A549 (cell line): ENCODE measurements at regions not wholly inside any gene's neighbourhood (a gene's known extent, or its start where the extent isn't known, plus 50 kb on each side); places are given as distances from the start of the nearest gene placed in this dataset.

Experiments used
- ATAC-seq, 2 experiments: fragments of 200-7000 bp in 1 of 2; fragments of >200 bp in 1 of 2; cut with Nextera tagmentation in 1 of 2; cut with Tn5 transposase in 1 of 2; 3 replicates each; pipeline versions ENCODE4 v1.8.0 to v1.9.1; 2018 to 2020; ENCODE audit warnings: mild to moderate bottlenecking in 1 of 2, moderate library complexity in 1 of 2
- CTCF ChIA-PET: fragments of 300-600 bp; sonication (Branson Sonifier 250); formaldehyde crosslinking; extraction: SDS; loops from one replicate; lab custom pipeline; 2021; ENCODE audit warnings: antibody characterized with exemption, inconsistent platforms; lab: Yijun Ruan, JAX
- POLR2A ChIA-PET: fragments of 350-600 bp; formaldehyde crosslinking; extraction: SDS; loops from one replicate; lab custom pipeline; 2021; ENCODE audit warnings: antibody characterized with exemption, inconsistent platforms; lab: Yijun Ruan, JAX
- DNase-seq, 2 experiments: peaks; one replicate each; pipeline versions ENCODE4 v3.0.0 to v3.0.0-alpha.2; 2011 to 2016; ENCODE audit warnings: low read depth in 1 of 2, low spot score in 1 of 2
- FAIRE-seq: peaks from 2 replicates; lab custom pipeline; 2011; peaks lifted over from hg19 to GRCh38; lab: Jason Lieb, UNC
- H3K27ac ChIP-seq, 2 experiments: fragments of >200 bp; sonication (Bioruptor Twin); formaldehyde crosslinking; 3 replicates each; pipeline ENCODE4 v1.5.1; 2016 to 2017
- H3K4me1 ChIP-seq: fragments of >200 bp; sonication (Bioruptor Twin); formaldehyde crosslinking; 3 replicates; pipeline ENCODE4 v1.6.1; 2016
- H3K4me2 ChIP-seq: fragments of >200 bp; sonication (Bioruptor Twin); formaldehyde crosslinking; 3 replicates; pipeline ENCODE4 v1.6.1; 2016
- H3K4me3 ChIP-seq: fragments of >200 bp; sonication (Bioruptor Twin); formaldehyde crosslinking; 3 replicates; pipeline ENCODE4 v1.5.1; 2016
- H3K9me3 ChIP-seq: fragments of >200 bp; sonication (Bioruptor Twin); formaldehyde crosslinking; 3 replicates; pipeline ENCODE4 v1.6.1; 2016
- EP300 ChIP-seq, 2 experiments: fragments of >200 bp; sonication (Bioruptor Twin); formaldehyde crosslinking; IDR thresholded peaks; 2 replicates in 1 of 2; 3 replicates in 1 of 2; pipeline ENCODE4 v1.6.1; 2016 to 2017
- FOXS1 ChIP-seq: fragments of 250-450 bp; sonication (Bioruptor Pico); IDR thresholded peaks from 2 replicates; pipeline ENCODE4 v1.5.0; 2020; ENCODE audit warnings: mild to moderate bottlenecking, moderate library complexity
- GATA3 ChIP-seq: IDR thresholded peaks from 2 replicates; pipeline ENCODE4 v1.6.1; 2012; ENCODE audit warnings: borderline replicate concordance
- HDAC2 ChIP-seq: fragments of 200-600 bp; sonication (generic); IDR thresholded peaks from 2 replicates; pipeline ENCODE4 v1.6.1; 2016
- HEYL ChIP-seq: fragments of 250-450 bp; sonication (Bioruptor Pico); IDR thresholded peaks from 2 replicates; pipeline ENCODE4 v1.8.0; 2021; ENCODE audit warnings: mild to moderate bottlenecking, moderate library complexity
- JUNB ChIP-seq: fragments of >200 bp; sonication (Bioruptor Twin); formaldehyde crosslinking; IDR thresholded peaks from 2 replicates; pipeline ENCODE4 v1.6.1; 2016
- MAFK ChIP-seq: fragments of 450-650 bp; IDR thresholded peaks from 2 replicates; pipeline ENCODE4 v1.6.1; 2014; ENCODE audit not compliant: partially characterized antibody
- NFE2L2 ChIP-seq: fragments of 150-350 bp; conservative IDR thresholded peaks from 2 replicates; pipeline ENCODE4 v1.6.1; 2014; ENCODE audit warnings: low read length
- NPAS2 ChIP-seq: fragments of 250-450 bp; sonication (Bioruptor Pico); IDR thresholded peaks from 2 replicates; pipeline ENCODE4 v1.8.0; 2022; ENCODE audit warnings: mild to moderate bottlenecking, moderate library complexity, borderline replicate concordance
- PHF8 ChIP-seq: fragments of 200-600 bp; sonication (generic); IDR thresholded peaks from 2 replicates; pipeline ENCODE4 v1.6.1; 2016; ENCODE audit warnings: low read depth, mild to moderate bottlenecking, antibody characterized with exemption, moderate library complexity, borderline replicate concordance
- POLR2A ChIP-seq: IDR thresholded peaks from 2 replicates; pipeline ENCODE4 v1.6.1; 2012; ENCODE audit warnings: mild to moderate bottlenecking, low read length
- POLR2AphosphoS2 ChIP-seq: conservative IDR thresholded peaks from 2 replicates; pipeline ENCODE4 v1.6.1; 2012; ENCODE audit warnings: low read length, improper control_type of control experiment, inconsistent platforms
- RARB ChIP-seq: fragments of 250-450 bp; sonication (Bioruptor Pico); IDR thresholded peaks from 2 replicates; pipeline ENCODE4 v1.8.0; 2021; ENCODE audit warnings: mild to moderate bottlenecking, moderate library complexity
- RCOR1 ChIP-seq: fragments of 150-350 bp; IDR thresholded peaks from 2 replicates; pipeline ENCODE4 v1.6.1; 2014; ENCODE audit warnings: antibody characterized with exemption, low read length, low read depth
- RNF2 ChIP-seq: fragments of 200-600 bp; sonication (generic); IDR thresholded peaks from 2 replicates; pipeline ENCODE4 v1.6.1; 2016; ENCODE audit warnings: low read depth, mild to moderate bottlenecking, antibody characterized with exemption, moderate library complexity, borderline replicate concordance
- ZSCAN20 ChIP-seq: fragments of 250-450 bp; sonication (Bioruptor Pico); IDR thresholded peaks from 2 replicates; pipeline ENCODE4 v1.8.0; 2022; ENCODE audit warnings: mild to moderate bottlenecking, moderate library complexity
- WGBS: methylation state at CpG from one replicate; pipeline ENCODE4 v1.1.6; 2017; ENCODE audit errors: missing lambda C conversion rate; 5-methylcytosine and 5-hydroxymethylcytosine counted together
- TF ChIP-seq, protein P1 (sequence below): IDR thresholded peaks from 2 replicates; pipeline ENCODE4 v1.6.1; 2012; ENCODE audit warnings: low read depth, borderline replicate concordance
- TF ChIP-seq, protein P2 (sequence below): IDR thresholded peaks from 2 replicates; pipeline ENCODE4 v1.6.1; 2012
- TF ChIP-seq, protein P3 (sequence below): fragments of 450-650 bp; IDR thresholded peaks from 2 replicates; pipeline ENCODE4 v1.6.1; 2014; ENCODE audit warnings: antibody characterized with exemption
- TF ChIP-seq, protein P4 (sequence below): fragments of >200 bp; sonication (Bioruptor Twin); formaldehyde crosslinking; IDR thresholded peaks from 3 replicates; pipeline ENCODE4 v1.5.1; 2016
- TF ChIP-seq, protein P5 (sequence below): fragments of 250-450 bp; sonication (Bioruptor Pico); IDR thresholded peaks from 2 replicates; pipeline ENCODE4 v1.5.0; 2021; ENCODE audit warnings: mild to moderate bottlenecking, moderate library complexity, borderline replicate concordance

DNA sequence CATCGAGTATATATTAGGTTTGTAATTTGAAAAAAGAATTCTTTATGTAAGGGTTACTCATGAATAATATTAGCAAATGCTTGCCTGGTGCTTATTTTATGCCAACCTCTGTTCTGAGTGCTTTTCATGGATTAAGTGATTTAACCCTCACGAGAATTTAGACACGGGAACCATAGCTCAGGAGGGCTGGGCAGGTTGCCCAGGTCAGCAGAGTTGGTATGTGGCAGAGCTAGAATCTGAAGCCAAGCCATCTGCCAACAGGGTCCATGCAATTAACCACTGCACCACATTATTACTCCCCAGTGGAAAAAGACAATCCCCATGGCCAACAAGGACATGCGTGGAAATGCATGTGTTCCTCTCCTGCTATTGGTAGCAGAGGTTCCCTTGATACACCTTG is 345.6 kb downstream of the CDC5L start:
- DNase-seq (no peak), ATAC-seq (no peak), FAIRE-seq (no peak)
- 27% methylated on average over 4 of the region's 4 CpGs for WGBS
- H3K4me1 ChIP-seq: peaks cover 2% of the 10 kb centered on the region; the same call in 2 of the 3 replicates
- H3K4me2 ChIP-seq: no peak overlapping the region
- ChIA-PET POLR2A (no interaction called here), CTCF (no interaction called here)
- TF ChIP-seq, protein P1, sequence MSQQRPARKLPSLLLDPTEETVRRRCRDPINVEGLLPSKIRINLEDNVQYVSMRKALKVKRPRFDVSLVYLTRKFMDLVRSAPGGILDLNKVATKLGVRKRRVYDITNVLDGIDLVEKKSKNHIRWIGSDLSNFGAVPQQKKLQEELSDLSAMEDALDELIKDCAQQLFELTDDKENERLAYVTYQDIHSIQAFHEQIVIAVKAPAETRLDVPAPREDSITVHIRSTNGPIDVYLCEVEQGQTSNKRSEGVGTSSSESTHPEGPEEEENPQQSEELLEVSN: no peak
- TF ChIP-seq PHF8 (no peak), POLR2A (no peak), ZSCAN20 (no peak), HEYL (no peak)
- no peak overlapping the region for H3K27ac ChIP-seq
- no peak overlapping the region for H3K4me3 ChIP-seq
- no peaks in the 10 kb centered on the region for H3K9me3 ChIP-seq

DNA sequence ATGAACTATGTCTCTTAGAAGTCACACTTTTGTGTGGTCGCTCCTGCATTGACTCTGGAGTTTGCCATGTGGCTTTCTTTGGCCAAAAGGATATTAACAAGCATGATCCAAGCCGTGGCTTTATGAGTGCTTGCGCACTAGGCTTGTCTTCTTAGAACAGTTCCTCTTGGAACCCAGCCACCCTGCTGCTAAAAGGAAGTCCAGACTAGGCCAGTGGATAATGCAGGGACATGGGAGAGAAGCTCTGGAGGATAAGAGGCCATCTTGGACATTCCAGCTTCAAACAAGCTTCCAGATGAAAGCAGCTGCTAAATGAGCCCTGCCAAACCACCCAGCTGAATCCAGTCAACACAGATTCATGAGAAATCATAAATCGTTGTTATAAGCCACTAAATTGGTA is 346.4 kb downstream of the CDC5L start:
- 56% methylated on average over 4 of the region's 4 CpGs for WGBS
- H3K4me1 ChIP-seq: peaks cover 9% of the 10 kb centered on the region; the same call in 2 of the 3 replicates
- TF ChIP-seq, protein P2, sequence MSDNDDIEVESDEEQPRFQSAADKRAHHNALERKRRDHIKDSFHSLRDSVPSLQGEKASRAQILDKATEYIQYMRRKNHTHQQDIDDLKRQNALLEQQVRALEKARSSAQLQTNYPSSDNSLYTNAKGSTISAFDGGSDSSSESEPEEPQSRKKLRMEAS: no peak
- TF ChIP-seq GATA3 (no peak), NPAS2 (CRISPR knock-in tag) (no peak), POLR2AphosphoS2 (no peak), MAFK (no peak), FOXS1 (CRISPR knock-in tag) (no peak)
- TF ChIP-seq, protein P3, sequence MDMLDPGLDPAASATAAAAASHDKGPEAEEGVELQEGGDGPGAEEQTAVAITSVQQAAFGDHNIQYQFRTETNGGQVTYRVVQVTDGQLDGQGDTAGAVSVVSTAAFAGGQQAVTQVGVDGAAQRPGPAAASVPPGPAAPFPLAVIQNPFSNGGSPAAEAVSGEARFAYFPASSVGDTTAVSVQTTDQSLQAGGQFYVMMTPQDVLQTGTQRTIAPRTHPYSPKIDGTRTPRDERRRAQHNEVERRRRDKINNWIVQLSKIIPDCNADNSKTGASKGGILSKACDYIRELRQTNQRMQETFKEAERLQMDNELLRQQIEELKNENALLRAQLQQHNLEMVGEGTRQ: no peak
- TF ChIP-seq, protein P4, sequence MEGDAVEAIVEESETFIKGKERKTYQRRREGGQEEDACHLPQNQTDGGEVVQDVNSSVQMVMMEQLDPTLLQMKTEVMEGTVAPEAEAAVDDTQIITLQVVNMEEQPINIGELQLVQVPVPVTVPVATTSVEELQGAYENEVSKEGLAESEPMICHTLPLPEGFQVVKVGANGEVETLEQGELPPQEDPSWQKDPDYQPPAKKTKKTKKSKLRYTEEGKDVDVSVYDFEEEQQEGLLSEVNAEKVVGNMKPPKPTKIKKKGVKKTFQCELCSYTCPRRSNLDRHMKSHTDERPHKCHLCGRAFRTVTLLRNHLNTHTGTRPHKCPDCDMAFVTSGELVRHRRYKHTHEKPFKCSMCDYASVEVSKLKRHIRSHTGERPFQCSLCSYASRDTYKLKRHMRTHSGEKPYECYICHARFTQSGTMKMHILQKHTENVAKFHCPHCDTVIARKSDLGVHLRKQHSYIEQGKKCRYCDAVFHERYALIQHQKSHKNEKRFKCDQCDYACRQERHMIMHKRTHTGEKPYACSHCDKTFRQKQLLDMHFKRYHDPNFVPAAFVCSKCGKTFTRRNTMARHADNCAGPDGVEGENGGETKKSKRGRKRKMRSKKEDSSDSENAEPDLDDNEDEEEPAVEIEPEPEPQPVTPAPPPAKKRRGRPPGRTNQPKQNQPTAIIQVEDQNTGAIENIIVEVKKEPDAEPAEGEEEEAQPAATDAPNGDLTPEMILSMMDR: no peak
- TF ChIP-seq, protein P5, sequence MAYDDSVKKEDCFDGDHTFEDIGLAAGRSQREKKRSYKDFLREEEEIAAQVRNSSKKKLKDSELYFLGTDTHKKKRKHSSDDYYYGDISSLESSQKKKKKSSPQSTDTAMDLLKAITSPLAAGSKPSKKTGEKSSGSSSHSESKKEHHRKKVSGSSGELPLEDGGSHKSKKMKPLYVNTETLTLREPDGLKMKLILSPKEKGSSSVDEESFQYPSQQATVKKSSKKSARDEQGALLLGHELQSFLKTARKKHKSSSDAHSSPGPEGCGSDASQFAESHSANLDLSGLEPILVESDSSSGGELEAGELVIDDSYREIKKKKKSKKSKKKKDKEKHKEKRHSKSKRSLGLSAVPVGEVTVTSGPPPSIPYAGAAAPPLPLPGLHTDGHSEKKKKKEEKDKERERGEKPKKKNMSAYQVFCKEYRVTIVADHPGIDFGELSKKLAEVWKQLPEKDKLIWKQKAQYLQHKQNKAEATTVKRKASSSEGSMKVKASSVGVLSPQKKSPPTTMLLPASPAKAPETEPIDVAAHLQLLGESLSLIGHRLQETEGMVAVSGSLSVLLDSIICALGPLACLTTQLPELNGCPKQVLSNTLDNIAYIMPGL (CRISPR knock-in tag): no peak
- no peak overlapping the region for H3K27ac ChIP-seq
- no peaks in the 10 kb centered on the region for H3K9me3 ChIP-seq
- no peak for FAIRE-seq
- CTCF ChIA-PET: interaction anchor here (1.2 kb wide), 1 partner anchor 19 kb away, joined by 4 read pairs; no protein-coding TSS in a partner anchor
- H3K4me2 ChIP-seq: no peak overlapping the region
- DNase-seq: no peak
- ATAC-seq: no peak
- POLR2A ChIA-PET: no interaction called here
- no peak overlapping the region for H3K4me3 ChIP-seq

DNA sequence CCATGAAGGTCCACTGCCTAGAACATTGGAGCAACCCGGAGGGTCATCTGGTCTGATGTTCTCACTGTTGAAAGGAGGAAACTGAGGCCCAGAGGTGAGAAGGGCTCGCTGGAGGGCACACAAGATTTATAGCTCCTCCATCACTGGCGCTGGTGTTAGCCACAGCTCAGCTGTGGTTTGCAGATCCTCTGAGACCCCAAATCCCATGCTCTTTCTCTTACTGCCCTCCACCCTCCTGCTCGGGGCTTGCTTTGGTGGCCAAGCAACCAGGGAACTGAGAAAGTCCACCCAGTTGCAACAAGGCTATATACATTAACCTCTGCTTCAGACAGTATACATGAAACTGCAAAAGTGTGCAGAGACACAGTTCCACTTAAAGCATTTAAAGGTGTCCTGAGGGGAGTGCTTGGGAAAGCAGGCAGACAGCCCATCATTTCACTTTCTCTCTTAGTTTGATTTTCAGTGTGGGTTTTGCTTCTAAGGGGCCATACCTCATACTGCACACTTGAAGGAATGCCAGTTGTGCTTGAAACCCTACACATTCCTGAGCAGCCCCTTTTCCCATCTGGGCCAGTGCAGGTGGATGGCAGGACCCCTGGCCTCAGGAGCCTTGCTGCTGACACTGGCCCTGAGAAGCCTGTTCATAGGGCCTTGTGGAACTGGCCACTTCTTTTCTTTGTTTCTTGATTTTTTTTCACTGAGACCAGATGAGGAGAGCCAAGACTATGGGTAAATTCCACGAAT is 347.6 kb downstream of the CDC5L start:
- H3K4me2 ChIP-seq: no peak overlapping the region
- ATAC-seq (no peak), FAIRE-seq (no peak), DNase-seq (no peak)
- no peaks in the 10 kb centered on the region for H3K9me3 ChIP-seq
- peaks cover 9% of the 10 kb centered on the region; the same call in 2 of the 3 replicates for H3K4me1 ChIP-seq
- WGBS: 19% methylated on average over 2 of the region's 5 CpGs
- no peak overlapping the region for H3K27ac ChIP-seq
- no peak for TF ChIP-seq RNF2
- TF ChIP-seq EP300 (IDR thresholded peaks at IDR 0.05): no peak
- TF ChIP-seq HDAC2: no peak
- TF ChIP-seq JUNB: no peak
- TF ChIP-seq, protein P5 (CRISPR knock-in tag): no peak
- no peak for TF ChIP-seq RARB (CRISPR knock-in tag)
- TF ChIP-seq RCOR1: no peak
- no peak for TF ChIP-seq NFE2L2
- no peak for TF ChIP-seq POLR2A
- no peak overlapping the region for H3K4me3 ChIP-seq
- POLR2A ChIA-PET: no interaction called here
- CTCF ChIA-PET: no interaction called here
